Choroid plexus epithelial cell (primary cell): ENCODE measurements at regions not wholly inside any gene's neighbourhood (a gene's known extent, or its start where the extent isn't known, plus 50 kb on each side); places are given as distances from the start of the nearest gene placed in this dataset.

ENCODE experiments used
- DNase-seq: peaks from one replicate; pipeline ENCODE4 v3.0.0-alpha.2; 2010; ENCODE audit warnings: low read depth
- H3K4me3 ChIP-seq: 2 replicates; pipeline ENCODE4 v1.5.1; 2011; ENCODE audit warnings: low read depth, mild to moderate bottlenecking, control low read depth, low read length, moderate library complexity
- TF ChIP-seq, protein P1 (sequence below): conservative IDR thresholded peaks from 2 replicates; pipeline ENCODE4 v1.5.1; 2011; ENCODE audit warnings: low read depth, mild to moderate bottlenecking, control low read depth, inconsistent platforms, low read length, moderate library complexity

DNA sequence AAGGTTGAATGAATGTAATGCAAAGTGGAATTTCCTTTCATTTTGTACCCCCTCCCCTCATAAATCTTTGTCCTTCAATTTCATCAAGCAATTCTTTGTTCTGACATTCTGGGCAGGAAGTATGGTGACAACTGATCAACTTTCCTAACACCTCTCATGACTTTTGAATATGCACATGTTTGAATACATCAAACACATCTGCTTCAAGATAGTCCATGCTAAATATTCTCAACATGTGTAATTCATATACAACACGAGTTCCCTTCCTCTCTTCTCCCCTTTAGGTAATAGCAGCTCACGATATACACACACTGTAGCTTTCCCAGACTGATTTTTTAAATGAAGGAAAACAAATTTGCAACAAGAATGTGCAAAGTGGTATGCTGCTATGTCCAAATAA is 103.6 kb upstream of the EFNA5 start:
- DNase-seq: no peak
- TF ChIP-seq, protein P1, sequence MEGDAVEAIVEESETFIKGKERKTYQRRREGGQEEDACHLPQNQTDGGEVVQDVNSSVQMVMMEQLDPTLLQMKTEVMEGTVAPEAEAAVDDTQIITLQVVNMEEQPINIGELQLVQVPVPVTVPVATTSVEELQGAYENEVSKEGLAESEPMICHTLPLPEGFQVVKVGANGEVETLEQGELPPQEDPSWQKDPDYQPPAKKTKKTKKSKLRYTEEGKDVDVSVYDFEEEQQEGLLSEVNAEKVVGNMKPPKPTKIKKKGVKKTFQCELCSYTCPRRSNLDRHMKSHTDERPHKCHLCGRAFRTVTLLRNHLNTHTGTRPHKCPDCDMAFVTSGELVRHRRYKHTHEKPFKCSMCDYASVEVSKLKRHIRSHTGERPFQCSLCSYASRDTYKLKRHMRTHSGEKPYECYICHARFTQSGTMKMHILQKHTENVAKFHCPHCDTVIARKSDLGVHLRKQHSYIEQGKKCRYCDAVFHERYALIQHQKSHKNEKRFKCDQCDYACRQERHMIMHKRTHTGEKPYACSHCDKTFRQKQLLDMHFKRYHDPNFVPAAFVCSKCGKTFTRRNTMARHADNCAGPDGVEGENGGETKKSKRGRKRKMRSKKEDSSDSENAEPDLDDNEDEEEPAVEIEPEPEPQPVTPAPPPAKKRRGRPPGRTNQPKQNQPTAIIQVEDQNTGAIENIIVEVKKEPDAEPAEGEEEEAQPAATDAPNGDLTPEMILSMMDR: no peak
- no peak overlapping the region for H3K4me3 ChIP-seq

DNA sequence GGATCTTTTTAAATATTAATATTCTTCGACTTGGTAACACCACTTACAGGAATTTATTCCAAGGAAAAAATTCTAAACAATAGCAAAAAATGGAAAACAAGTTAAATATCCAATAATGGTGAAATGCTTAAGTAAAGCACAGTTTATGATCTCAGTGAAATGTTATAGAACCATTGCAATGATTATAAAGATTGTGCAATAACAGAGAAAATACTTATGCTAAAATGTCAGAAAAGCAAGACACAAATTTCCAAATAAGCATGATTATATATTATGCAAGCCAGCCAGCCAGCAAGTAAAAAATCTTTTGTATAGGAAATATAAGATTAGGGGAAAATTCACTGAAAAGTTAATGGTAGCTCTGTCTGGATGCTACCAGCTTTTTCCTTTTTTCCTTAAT is 102.7 kb upstream of the EFNA5 start:
- H3K4me3 ChIP-seq: no peak overlapping the region
- TF ChIP-seq, protein P1: no peak
- DNase-seq: no peak

DNA sequence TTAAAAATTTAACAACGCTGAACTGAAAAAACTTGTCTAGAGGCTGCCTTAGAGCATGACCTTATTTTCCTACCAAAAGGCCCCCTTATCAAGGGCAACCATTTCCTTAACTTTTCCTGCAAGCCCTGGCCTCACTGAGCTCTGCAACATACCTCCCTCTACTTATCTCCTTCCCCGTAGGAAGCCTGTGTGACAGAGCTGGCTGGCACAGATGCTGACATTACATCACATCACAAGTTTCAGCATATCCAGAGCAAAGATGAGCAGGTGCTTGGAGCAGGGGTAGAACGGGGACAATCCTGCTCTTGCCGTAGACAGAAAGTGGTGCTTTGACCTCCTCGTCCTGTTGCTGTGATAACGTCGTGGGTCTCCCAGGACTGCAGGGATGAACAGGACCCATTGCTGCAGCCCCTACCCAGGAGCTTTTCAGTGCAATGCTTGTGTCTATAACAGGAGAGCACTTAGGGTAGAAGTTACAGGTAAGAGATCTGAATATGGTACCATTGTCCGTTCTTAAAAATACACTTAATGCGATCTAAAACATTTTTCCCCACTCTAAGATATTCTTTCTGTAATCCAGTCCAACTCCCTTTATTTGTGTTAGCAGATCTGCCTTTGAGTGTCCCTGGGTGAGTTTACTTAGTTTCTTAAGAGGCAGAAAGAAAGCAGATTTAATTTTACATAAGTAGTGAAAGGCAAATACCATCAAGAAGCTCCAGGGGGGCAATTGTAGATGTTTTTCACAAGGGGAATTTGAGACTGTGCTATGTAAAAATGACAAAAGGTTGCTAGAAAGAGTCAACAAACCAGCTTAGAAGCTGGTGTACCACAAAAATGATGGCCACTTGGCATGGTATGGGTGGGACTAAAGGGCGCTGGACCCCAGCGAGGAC is 101.9 kb upstream of the EFNA5 start:
- TF ChIP-seq, protein P1: no peak
- H3K4me3 ChIP-seq: no peak overlapping the region
- DNase-seq: no peak

DNA sequence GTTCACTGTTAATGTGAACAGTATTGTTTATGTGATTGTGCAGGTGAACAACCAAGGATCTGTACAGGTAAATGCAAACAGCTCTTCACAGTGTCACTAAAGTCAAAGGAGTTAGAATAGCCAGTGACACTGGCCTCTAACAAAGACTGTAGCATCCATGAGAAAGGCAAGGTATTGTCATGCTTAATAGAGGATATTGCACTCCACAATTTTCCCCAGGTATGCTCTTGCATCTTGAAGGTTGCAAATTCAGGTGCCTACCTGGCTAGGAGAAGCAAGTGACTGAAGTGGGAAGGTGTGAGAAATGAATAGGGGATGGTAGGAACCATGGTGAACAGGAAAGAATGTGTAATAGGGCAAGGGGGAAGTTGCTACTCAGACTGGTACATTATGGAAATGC is 101.2 kb upstream of the EFNA5 start:
- DNase-seq: no peak
- TF ChIP-seq, protein P1: no peak
- no peak overlapping the region for H3K4me3 ChIP-seq

DNA sequence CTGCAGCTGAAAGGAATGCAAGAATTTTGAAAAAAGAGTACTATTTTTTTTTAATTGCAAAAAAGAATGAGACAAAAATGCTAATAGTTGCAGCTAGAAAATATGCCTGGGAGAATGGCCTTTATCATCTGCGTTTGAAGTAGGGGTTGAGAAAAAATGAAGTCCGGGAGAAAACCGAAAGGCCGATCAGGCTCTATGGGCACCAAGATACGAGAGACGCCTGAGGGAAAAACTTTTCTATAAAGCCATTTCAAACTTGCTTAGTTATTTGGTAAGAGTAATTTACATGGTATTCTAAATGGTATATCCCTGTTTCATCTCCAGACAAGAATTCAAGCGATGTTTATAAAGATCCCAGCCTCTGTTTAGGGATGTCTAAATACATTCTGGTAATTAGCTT is 99.3 kb upstream of the EFNA5 start:
- no peak for DNase-seq
- H3K4me3 ChIP-seq: no peak overlapping the region
- TF ChIP-seq, protein P1: no peak

DNA sequence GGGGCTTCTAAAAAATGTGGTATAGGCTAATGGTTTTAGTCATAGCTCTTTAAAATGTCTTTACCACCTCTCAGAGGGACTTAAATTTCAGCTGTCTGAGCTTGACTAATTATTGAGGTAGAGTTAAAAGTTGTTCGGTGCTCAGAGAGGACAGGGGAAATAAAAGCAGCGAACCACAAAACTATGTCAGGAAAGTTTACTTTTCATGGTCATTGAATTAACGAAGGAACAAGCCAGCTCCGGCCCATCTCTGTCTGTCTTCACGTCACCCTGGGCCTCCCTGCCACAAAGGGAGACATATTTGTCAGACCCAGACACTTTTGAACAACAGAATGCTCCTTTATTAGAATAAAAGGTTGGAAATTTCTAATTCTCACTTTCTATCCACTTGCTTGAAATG is 98.8 kb upstream of the EFNA5 start:
- DNase-seq: no peak
- H3K4me3 ChIP-seq: no peak overlapping the region
- TF ChIP-seq, protein P1: no peak

DNA sequence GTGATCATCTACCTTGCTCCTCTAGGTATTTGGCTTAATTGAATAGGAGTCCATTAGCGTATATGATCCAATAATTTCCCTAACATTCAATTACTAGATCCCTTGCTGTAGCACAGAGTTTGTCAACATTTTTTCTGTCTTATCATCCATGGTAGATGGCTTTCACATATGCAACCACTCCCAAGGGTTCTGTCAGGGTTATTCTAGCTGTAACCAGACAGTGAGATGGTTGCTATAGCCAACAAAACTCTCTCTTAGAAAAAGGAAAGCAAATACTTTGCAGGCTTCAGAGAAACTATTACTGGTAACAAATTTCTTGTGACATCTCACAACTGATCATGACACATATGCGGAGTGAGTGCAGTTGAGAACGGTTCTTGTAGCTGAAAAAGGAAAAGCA is 96.2 kb upstream of the EFNA5 start:
- TF ChIP-seq, protein P1: no peak
- DNase-seq: no peak
- H3K4me3 ChIP-seq: no peak overlapping the region
